ENCODE measurements at regions not wholly inside any gene's neighbourhood (a gene's known extent, or its start where the extent isn't known, plus 50 kb on each side); places are given as distances from the start of the nearest gene placed in this dataset.

GRCh38 chr10:29068966-29069365 is 219.9 kb upstream of the LYZL1 start:
- DNase-seq (ENCODE audit: low read depth in 2 of 2), result no peak

DNA sequence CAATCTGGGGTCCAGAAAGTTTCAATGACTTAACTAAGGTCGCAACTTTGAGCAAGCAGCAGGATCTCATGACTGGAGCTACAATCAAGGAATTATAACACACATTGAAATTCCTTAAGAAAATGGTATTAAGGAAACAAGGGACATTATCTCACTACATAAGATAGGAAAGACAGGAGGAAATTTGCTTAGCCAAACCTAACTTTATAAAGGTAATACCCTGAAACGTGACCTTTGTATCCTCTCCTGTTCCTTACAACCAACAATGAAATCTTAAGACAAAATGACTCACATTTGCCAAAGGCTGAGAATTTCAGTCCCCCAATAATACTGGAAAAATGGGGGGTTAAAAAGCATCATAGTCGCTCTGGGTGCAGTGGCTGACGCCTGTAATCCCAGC is 218.9 kb upstream of the LYZL1 start:
- no peak for DNase-seq (ENCODE audit: low read depth in 2 of 2)

DNA sequence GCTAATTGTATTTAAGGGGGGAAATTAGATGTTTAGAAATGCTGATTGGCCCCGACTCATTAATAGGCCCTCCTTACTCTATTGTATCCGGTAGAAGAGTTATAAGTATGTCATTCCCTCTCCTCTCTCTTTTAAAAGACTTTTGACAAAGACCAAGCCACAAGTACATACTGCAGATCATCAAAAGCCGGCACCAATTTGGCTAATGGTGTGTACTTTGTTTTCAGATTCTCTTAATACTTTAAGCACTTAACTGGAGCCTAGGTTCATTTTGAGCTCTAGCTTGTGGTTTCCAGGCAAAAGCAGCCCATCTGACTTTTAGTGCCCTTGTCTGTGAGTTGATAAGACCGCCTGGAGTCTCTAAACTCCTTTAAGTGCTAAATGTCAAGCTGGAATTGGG is 210.0 kb upstream of the LYZL1 start:
- DNase-seq (ENCODE audit: low read depth in 2 of 2), result no peak

GRCh38 chr10:29081231-29081630 is 207.6 kb upstream of the LYZL1 start:
- DNase-seq (ENCODE audit: low read depth in 2 of 2), result no peak

DNA sequence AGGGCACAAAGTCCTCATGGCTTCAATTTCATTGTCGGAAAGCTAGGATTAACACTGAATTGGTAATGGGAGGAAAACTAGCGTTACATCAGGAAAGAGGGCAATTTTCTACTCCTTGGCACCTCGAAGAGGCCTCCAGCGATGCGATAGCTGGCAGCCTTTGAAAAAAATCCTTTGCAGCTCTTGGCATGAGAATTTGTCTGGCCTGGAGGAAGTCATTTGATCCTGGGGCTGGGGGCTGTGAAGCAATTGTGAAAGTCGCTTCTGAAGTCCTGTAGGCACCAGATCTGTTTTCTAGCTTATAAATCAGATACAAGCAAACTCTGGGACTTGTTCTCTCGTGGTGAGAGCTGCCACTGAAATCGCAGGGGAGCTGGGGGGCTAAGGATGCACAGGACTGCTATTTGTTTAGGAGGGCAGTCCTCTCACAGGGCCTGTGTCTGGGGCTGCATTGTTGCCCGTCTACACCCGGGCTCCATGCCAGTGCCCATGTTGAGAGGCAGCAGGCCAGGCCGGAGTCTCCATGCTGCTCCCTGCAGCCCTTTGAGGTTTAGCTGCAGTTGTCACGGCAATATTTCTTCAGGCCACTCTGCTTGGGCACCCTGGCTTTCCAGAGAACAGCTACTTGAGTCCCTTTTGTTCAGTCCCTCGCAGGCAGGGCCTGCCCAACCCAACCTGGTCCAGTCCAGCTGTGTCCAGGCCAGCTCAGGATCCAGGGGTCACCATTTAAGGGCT is 206.8 kb upstream of the LYZL1 start:
- no peak for DNase-seq (ENCODE audit: low read depth in 2 of 2)

DNA sequence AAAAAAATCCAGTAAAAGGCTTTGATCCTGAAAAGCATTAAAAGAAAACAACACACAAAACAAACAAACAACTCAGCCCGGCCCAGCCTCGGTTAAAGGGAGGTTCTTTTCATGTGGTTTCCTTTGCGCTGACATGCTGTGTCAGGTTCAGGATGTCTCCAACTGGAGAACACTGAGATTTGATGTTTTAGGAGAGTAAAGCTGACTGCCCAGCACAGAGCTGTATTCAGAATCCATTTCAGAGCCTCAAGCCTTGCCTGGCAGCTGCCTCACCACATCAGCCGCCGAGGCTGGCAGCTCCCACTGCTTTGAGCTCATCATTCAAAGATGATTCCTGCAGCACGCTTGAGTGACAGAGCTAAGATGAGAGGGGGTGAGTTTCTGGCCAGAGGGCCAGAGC is 205.8 kb upstream of the LYZL1 start:
- DNase-seq (ENCODE audit: low read depth in 2 of 2), result no peak

GRCh38 chr10:29084681-29085307 is 204.1 kb upstream of the LYZL1 start:
- no peak for DNase-seq (ENCODE audit: low read depth in 2 of 2)

GRCh38 chr10:29089091-29089490 is 199.8 kb upstream of the LYZL1 start:
- no peak for DNase-seq (ENCODE audit: low read depth in 2 of 2)

- no peak for DNase-seq (ENCODE audit: low read depth in 2 of 2)
Observed at GRCh38 chr10:29096303-29096824, 192.5 kb upstream of the LYZL1 start.

DNA sequence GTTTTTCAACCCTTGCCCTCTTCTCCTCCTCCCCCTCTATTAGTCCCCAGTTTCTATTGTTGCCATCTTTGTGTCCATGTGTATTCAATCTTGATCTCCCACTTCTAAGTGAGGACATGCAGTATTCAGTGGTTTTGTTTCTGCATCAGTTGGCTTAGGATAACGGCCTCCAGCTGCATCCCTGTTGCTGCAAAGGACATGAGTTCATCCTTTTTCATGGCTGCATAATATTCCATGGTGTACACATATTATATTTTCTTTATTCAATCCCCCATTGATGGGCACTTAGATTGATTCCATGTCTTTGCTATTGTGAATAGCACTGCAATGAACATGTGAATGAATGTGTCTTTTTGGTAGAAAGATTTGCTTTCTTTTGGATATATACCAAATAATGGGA is 190.4 kb upstream of the LYZL1 start:
- no peak for DNase-seq (ENCODE audit: low read depth in 2 of 2)

GRCh38 chr10:29099001-29099400 is 189.9 kb upstream of the LYZL1 start:
- DNase-seq (ENCODE audit: low read depth in 2 of 2), result no peak

DNA sequence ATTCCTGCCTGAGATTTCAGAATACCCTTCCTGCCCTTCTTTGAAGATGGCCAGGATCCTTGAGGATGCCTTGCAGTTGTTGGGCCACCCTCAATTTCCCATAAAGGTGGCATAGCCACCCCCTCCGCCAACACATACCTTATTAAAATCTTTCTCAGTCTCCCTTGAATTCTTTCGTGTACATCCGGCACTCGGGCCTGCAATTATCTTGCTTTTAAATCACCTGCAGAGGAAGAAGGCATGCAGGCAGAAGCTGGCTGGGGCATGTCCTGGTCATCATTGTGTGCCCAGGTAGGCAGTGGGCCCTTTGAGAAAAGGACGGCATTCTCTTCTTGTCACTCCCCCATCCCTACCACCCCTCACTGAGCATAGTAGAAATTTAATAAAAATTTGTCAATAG is 189.5 kb upstream of the LYZL1 start:
- no peak for DNase-seq (ENCODE audit: low read depth in 2 of 2)

DNA sequence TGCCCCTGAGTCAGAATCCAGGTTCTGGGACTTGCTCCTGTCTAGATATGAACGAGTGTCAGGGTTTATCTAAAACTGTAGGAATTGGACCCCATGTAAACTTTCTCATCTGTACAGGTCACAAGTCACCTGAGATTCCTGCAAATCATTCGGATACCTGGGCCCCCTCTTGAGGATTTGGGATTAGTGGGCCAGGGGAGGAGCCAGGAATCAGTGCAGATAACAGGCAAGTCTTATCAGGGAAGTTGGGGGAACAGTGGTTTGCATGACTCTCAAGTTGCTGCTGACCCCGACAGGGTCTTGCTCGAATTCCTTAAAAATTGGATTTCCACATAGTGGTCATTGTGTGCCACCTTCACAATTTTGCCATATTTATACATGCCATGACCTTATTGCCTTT is 188.4 kb upstream of the LYZL1 start:
- DNase-seq (ENCODE audit: low read depth in 2 of 2), result no peak

DNA sequence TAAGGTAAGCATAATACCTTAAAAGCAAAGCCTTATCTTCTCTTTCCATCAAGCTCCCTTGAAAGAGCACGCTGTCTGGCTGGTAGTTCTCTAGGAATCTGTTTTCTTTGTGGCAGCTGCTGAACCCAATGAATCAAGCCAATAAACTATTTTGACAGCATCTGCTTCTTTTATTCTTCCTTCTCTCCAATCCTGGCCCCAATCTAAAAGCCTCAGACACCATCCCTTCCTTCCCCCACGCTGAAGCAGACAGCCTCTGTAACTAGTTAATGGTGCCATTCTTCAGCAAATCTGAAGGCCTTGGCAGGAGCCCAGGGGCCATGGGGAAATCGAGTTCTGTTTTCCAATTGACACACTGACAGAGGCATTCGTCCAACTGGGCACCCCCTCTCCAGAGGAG is 186.6 kb upstream of the LYZL1 start:
- no peak for DNase-seq (ENCODE audit: low read depth in 2 of 2)

GRCh38 chr10:29102636-29103035 is 186.2 kb upstream of the LYZL1 start:
- no peak for DNase-seq (ENCODE audit: low read depth in 2 of 2)

DNA sequence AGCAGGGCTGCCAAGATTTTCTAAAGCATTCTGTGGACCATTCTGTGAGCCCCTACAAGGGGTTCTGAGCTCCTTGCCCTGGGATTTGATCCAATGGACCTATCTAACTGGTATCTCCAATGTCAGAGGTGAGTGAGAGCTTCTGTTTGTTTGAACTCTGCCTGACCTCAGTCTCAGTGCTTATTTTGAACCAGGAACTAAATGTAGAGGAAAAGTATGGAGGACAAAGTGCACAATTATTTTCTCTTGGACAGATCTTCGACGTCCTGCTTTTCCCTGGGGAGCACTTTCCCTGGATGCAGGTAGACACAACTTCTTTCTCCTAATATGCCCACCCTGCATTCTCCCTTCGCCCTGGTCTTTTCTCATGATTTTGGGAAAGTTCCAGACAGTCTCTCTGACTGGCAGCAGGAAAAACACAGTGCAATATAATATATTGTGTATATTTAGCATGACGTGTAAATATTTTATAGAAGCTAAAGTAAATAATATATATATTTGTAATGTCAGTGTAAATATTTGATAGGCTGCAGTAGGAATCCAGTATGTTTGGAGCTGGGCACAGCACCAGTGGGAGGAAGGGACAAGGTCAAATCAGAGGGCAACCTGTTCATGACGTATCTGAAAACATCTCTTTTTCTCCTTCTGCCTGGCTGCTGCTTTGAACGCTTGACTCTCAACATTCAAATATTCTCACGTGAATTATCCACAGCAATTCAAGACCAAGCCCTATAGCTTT is 184.0 kb upstream of the LYZL1 start:
- DNase-seq (ENCODE audit: low read depth in 2 of 2), result no peak

DNA sequence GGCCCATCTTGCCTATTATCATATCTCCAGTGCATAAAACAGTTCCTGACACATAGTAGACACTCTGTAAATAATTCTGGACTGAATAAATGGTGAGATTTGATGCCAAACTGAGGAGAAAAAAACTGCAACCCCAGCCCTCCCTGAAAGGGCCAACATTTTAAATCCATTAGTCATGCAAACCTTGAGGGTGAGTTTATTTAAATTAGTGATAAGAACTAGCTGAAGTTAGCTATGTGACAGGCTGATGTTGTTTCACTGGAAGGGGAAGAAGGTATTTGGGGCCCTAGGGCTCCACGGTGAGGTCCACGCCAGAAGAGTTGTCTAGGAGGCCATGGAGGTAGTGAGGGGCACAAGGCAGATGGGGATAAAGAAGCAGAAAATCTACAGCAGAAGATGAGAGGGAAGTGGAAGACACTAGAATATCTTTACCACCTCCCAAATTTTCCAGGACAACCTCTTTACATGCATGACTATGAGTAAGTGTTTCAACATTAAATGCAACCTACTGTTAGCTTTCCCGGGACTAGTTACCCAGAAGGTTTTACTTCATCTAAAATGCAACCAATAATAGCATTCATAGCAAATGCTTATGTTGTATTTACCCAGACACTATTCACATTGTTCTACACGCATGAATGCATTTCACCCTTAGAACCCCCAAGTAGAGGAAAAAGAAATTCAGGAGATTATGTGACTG is 183.2 kb upstream of the LYZL1 start:
- DNase-seq (ENCODE audit: low read depth in 2 of 2), result no peak

DNA sequence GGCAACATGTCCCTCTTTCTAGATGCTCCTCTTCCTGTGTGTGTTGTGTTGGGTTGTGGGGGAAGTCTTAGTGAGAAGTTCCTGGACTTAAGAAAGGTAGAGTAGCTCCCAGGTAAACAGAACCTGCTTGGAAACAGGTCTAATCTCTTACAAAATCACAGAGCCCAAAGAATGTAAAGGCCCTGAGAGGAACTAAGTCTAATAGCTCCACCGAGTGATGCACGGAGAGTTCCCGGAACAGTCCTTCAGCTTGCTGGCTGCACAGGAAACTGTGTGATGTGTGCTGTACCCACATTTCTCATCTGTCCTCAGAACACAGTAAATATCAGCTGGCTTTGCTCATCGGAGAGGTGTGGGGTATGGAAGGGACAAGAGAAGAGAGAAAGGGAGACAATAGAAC is 182.6 kb upstream of the LYZL1 start:
- no peak for DNase-seq (ENCODE audit: low read depth in 2 of 2)

GRCh38 chr10:29107866-29108498 is 180.9 kb upstream of the LYZL1 start:
- DNase-seq (ENCODE audit: low read depth in 2 of 2), result no peak

- DNase-seq (ENCODE audit: low read depth in 2 of 2), result no peak
Observed at GRCh38 chr10:29109707-29110571, 178.9 kb upstream of the LYZL1 start.

All from stimulated activated CD4-positive, alpha-beta T cell treated with anti-CD3 and anti-CD28 coated beads, Interleukin-15, amount 100 ng/mL, for 48 hours (primary cell).